OCI-LY1 (cell line): ENCODE measurements at regions not wholly inside any gene's neighbourhood (a gene's known extent, or its start where the extent isn't known, plus 50 kb on each side); places are given as distances from the start of the nearest gene placed in this dataset.
"Not testable (repeated sequence)": the region's sequence is repeated elsewhere in the genome, so short reads cannot be mapped to it uniquely, and the experiment has no call there.

Experiments
- H2AFZ ChIP-seq: fragments of 200-600 bp; sonication (generic), shearing (Covaris generic); 2 replicates; pipeline ENCODE4 v1.6.0; 2014; ENCODE audit warnings: antibody characterized with exemption, mild to moderate bottlenecking, low read length
- H3F3A ChIP-seq: fragments of 200-600 bp; sonication (generic), shearing (Covaris generic); 2 replicates; pipeline ENCODE4 v1.6.0; 2014; ENCODE audit warnings: mild to moderate bottlenecking, antibody characterized with exemption, low read length, moderate library complexity; ENCODE audit not compliant: insufficient read depth
- H3K27ac ChIP-seq: fragments of 200-600 bp; sonication (generic); 2 replicates; pipeline ENCODE4 v1.5.1; 2014; ENCODE audit warnings: low read length, mixed run types, mild to moderate bottlenecking, low read depth; ENCODE audit not compliant: poor library complexity, severe bottlenecking
- H3K27me3 ChIP-seq: fragments of 200-600 bp; sonication (generic); 2 replicates; pipeline ENCODE4 v1.6.0; 2014; ENCODE audit warnings: antibody characterized with exemption, mild to moderate bottlenecking, low read length, moderate library complexity; ENCODE audit not compliant: insufficient read depth
- H3K36me3 ChIP-seq: fragments of 200-600 bp; sonication (generic); 2 replicates; pipeline ENCODE4 v1.6.1; 2014; ENCODE audit warnings: mild to moderate bottlenecking, antibody characterized with exemption, low read length, moderate library complexity, mixed read lengths; ENCODE audit not compliant: insufficient read depth
- H3K4me1 ChIP-seq: fragments of 200-600 bp; sonication (generic); 2 replicates; pipeline ENCODE4 v1.5.1; 2014; ENCODE audit warnings: mild to moderate bottlenecking, low read length, moderate library complexity; ENCODE audit not compliant: insufficient read depth, severe bottlenecking
- H3K4me2 ChIP-seq: fragments of 200-600 bp; sonication (generic), shearing (Covaris generic); 2 replicates; pipeline ENCODE4 v1.6.1; 2014; ENCODE audit warnings: low read length
- H3K4me3 ChIP-seq: fragments of 200-600 bp; sonication (generic); 2 replicates; pipeline ENCODE4 v1.5.1; 2014; ENCODE audit warnings: low read length, low read depth, mild to moderate bottlenecking, mixed read lengths; ENCODE audit not compliant: poor library complexity, severe bottlenecking
- H3K79me2 ChIP-seq: fragments of 200-600 bp; shearing (Covaris generic); 2 replicates; pipeline ENCODE4 v1.6.1; 2016; ENCODE audit warnings: mixed run types, low read length, mixed read lengths; ENCODE audit not compliant: insufficient read depth
- H3K9ac ChIP-seq: fragments of 200-600 bp; sonication (generic), shearing (Covaris generic); 2 replicates; pipeline ENCODE4 v1.6.1; 2014; ENCODE audit warnings: mild to moderate bottlenecking, low read length, mixed read lengths
- H3K9me2 ChIP-seq: fragments of 200-600 bp; sonication (generic), shearing (Covaris generic); 2 replicates; pipeline ENCODE4 v1.6.1; 2014; ENCODE audit warnings: low read depth, mild to moderate bottlenecking, low read length, mixed read lengths
- H3K9me3 ChIP-seq: fragments of 200-600 bp; shearing (Covaris generic); 2 replicates; pipeline ENCODE4 v1.6.1; 2014; ENCODE audit warnings: low read length, mixed read lengths
- H4K20me1 ChIP-seq: fragments of 200-600 bp; sonication (generic), shearing (Covaris generic); 2 replicates; pipeline ENCODE4 v1.6.0; 2016; ENCODE audit warnings: mild to moderate bottlenecking, low read length; ENCODE audit not compliant: insufficient read depth
- EZH2 ChIP-seq: fragments of 200-600 bp; sonication (generic), shearing (Covaris generic); IDR thresholded peaks from 2 replicates; pipeline ENCODE4 v1.8.0; 2017; ENCODE audit warnings: borderline replicate concordance, mixed run types, mild to moderate bottlenecking, antibody characterized with exemption, low read length, moderate library complexity, mixed read lengths
- TF ChIP-seq, protein P1 (sequence below): fragments of 200-600 bp; sonication (generic), shearing (Covaris generic); IDR thresholded peaks from 2 replicates; pipeline ENCODE4 v1.5.1; 2017; ENCODE audit warnings: mild to moderate bottlenecking, antibody characterized with exemption, low read length, moderate library complexity, mixed read lengths

DNA sequence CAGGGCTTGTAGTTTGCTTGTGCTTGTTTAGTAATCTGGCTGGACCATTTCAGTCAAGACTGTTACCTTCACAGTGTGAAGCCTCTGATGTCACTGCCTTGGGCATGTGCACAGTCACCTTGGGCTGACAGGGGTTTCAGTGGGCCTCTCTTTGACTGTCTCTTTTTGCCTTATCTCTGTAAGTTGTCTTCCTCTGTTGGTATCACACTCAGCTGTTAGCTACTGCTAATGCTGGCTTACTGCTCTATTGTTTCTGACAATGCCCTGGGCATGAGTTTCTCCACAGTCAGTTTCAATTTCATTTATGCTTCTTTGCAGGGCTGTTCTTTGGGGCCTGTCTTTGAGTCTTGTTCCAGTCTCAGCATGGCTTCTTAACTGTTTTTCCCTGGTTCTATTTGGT is 201.9 kb upstream of the SHH start:
- no peaks in the 10 kb centered on the region for H3K27me3 ChIP-seq
- no peak overlapping the region for H3K4me2 ChIP-seq
- no peak overlapping the region for H2AFZ ChIP-seq
- H3K4me3 ChIP-seq = no peak overlapping the region
- TF ChIP-seq, protein P1, sequence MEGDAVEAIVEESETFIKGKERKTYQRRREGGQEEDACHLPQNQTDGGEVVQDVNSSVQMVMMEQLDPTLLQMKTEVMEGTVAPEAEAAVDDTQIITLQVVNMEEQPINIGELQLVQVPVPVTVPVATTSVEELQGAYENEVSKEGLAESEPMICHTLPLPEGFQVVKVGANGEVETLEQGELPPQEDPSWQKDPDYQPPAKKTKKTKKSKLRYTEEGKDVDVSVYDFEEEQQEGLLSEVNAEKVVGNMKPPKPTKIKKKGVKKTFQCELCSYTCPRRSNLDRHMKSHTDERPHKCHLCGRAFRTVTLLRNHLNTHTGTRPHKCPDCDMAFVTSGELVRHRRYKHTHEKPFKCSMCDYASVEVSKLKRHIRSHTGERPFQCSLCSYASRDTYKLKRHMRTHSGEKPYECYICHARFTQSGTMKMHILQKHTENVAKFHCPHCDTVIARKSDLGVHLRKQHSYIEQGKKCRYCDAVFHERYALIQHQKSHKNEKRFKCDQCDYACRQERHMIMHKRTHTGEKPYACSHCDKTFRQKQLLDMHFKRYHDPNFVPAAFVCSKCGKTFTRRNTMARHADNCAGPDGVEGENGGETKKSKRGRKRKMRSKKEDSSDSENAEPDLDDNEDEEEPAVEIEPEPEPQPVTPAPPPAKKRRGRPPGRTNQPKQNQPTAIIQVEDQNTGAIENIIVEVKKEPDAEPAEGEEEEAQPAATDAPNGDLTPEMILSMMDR = no peak
- no peak for TF ChIP-seq EZH2
- H3K9me3 ChIP-seq = no peaks in the 10 kb centered on the region; the same call in 1 of the 2 replicates
- H3K79me2 ChIP-seq = no peaks in the 10 kb centered on the region
- H3K27ac ChIP-seq = no peak overlapping the region
- H4K20me1 ChIP-seq = no peaks in the 10 kb centered on the region
- no peaks in the 10 kb centered on the region; the same call in 1 of the 2 replicates for H3K36me3 ChIP-seq
- no peaks in the 10 kb centered on the region for H3K4me1 ChIP-seq
- no peak overlapping the region for H3K9ac ChIP-seq
- H3K9me2 ChIP-seq = no peaks in the 10 kb centered on the region
- no peaks in the 10 kb centered on the region for H3F3A ChIP-seq

DNA sequence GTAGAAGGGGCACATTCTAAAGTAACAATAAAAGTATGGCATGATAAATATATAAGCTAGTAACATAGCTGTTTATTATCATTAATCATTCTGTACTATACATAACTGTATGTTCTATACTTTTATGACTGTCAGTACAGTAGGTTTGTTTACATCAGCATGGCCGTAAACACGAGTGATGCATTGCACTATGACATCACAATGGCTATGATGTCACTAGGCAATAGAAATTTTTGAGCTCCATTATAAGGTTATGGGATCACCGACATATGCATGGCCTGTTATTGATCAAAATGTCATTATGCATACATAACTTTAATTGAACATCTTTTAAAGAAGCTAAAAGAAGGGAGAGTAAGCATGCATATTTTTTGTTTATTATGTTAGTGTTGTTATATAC is 200.1 kb upstream of the SHH start:
- Histone ChIP-seq H3K4me2 (no peak overlapping the region), H3K4me1 (no peaks in the 10 kb centered on the region), H3K4me3 (no peak overlapping the region), H3K9me2 (no peaks in the 10 kb centered on the region), H3K36me3 (no peaks in the 10 kb centered on the region; the same call in 1 of the 2 replicates), H3K27me3 (no peaks in the 10 kb centered on the region), H3K79me2 (no peaks in the 10 kb centered on the region), H4K20me1 (no peaks in the 10 kb centered on the region), H3K27ac (no peak overlapping the region), H2AFZ (no peak overlapping the region), H3K9me3 (no peaks in the 10 kb centered on the region; the same call in 1 of the 2 replicates), H3K9ac (no peak overlapping the region), H3F3A (no peaks in the 10 kb centered on the region)
- TF ChIP-seq, protein P1 = no peak
- no peak for TF ChIP-seq EZH2

DNA sequence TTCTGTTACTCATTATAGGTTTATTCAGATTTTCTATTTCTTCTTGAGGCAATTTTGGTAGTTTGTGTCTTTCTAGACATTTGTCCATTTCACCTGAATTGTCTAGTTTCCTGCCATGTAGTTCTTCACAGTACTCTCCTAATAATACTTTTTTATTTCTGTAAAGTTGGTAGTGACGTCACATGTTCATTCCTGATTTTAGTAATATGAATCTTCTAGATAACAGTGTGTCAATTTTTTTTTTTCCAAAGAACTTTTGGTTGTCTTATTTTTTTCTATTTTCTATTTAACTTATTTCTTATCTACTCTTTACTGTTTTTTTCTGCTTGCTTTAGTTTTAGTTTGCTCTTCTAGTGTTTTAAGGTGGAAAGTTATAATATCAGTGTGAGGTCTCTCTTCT is 197.3 kb upstream of the SHH start:
- TF ChIP-seq, protein P1 = no peak
- TF ChIP-seq EZH2 = no peak
- no peaks in the 10 kb centered on the region for H3K4me1 ChIP-seq
- H3K9me3 ChIP-seq = no peaks in the 10 kb centered on the region; the same call in 1 of the 2 replicates
- H3K9me2 ChIP-seq = no peaks in the 10 kb centered on the region
- H3K4me2 ChIP-seq = no peak overlapping the region
- H3K36me3 ChIP-seq = no peaks in the 10 kb centered on the region; the same call in 1 of the 2 replicates
- H3F3A ChIP-seq = no peaks in the 10 kb centered on the region
- no peak overlapping the region for H3K9ac ChIP-seq
- no peaks in the 10 kb centered on the region for H3K79me2 ChIP-seq
- H2AFZ ChIP-seq = no peak overlapping the region
- no peaks in the 10 kb centered on the region for H4K20me1 ChIP-seq
- no peak overlapping the region for H3K4me3 ChIP-seq
- H3K27ac ChIP-seq = no peak overlapping the region
- no peaks in the 10 kb centered on the region; the same call in 1 of the 2 replicates for H3K27me3 ChIP-seq

DNA sequence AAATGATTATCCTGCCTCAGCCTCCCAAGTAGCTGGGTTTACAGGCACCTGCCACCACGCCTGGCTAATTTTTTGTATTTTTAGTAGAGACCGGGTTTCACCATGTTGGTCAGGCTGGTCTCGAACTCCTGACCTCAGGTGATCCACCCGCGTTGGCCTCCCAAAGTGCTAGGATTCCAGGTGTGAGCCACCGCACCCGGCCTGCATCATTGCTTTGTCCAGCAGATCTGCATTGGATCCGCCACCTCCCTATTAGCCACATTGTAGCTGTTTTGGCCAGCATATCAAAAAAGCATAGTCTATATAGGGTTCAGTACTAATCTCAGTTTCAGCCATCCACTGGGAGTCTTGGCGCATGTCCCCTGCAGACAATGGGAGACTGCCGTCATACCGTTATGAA is 194.6 kb upstream of the SHH start:
- not testable (repeated sequence) for H3K36me3 ChIP-seq, H2AFZ ChIP-seq, H4K20me1 ChIP-seq, H3K9me3 ChIP-seq, H3K4me1 ChIP-seq, H3F3A ChIP-seq, H3K27me3 ChIP-seq, H3K9me2 ChIP-seq, H3K27ac ChIP-seq, H3K4me3 ChIP-seq, H3K79me2 ChIP-seq, H3K9ac ChIP-seq, H3K4me2 ChIP-seq
